Glutamatergic neuron (in vitro differentiated cells): ENCODE measurements at regions not wholly inside any gene's neighbourhood (a gene's known extent, or its start where the extent isn't known, plus 50 kb on each side); places are given as distances from the start of the nearest gene placed in this dataset.

Source experiments
- DNase-seq: peaks from one replicate; pipeline ENCODE4 v3.0.0; 2022
- H3K27ac Mint-ChIP-seq: one replicate; pipeline ENCODE4 v1.8.0; 2020; ENCODE audit warnings: mild to moderate bottlenecking, mixed read lengths, inconsistent platforms; ENCODE audit not compliant: unreplicated experiment
- H3K27me3 Mint-ChIP-seq: one replicate; pipeline ENCODE4 v1.8.0; 2020; ENCODE audit warnings: mild to moderate bottlenecking, moderate library complexity, mixed read lengths, inconsistent platforms; ENCODE audit not compliant: unreplicated experiment
- H3K36me3 Mint-ChIP-seq: one replicate; pipeline ENCODE4 v1.8.0; 2020; ENCODE audit warnings: mild to moderate bottlenecking, mixed read lengths, inconsistent platforms; ENCODE audit not compliant: unreplicated experiment
- H3K4me1 Mint-ChIP-seq: one replicate; pipeline ENCODE4 v1.8.0; 2020; ENCODE audit warnings: mild to moderate bottlenecking, low read depth, mixed read lengths, inconsistent platforms; ENCODE audit not compliant: unreplicated experiment
- H3K4me3 Mint-ChIP-seq: one replicate; pipeline ENCODE4 v1.8.0; 2020; ENCODE audit warnings: mild to moderate bottlenecking, mixed read lengths, inconsistent platforms; ENCODE audit not compliant: unreplicated experiment
- H3K9me3 Mint-ChIP-seq: one replicate; pipeline ENCODE4 v1.8.0; 2020; ENCODE audit warnings: mild to moderate bottlenecking, moderate library complexity, mixed read lengths, inconsistent platforms; ENCODE audit not compliant: unreplicated experiment
- TF ChIP-seq, protein P1 (sequence below): fragments of 200-600 bp; sonication (generic); IDR thresholded peaks from one replicate; pipeline ENCODE4 v1.5.0; 2021; ENCODE audit not compliant: partially characterized antibody, unreplicated experiment

DNA sequence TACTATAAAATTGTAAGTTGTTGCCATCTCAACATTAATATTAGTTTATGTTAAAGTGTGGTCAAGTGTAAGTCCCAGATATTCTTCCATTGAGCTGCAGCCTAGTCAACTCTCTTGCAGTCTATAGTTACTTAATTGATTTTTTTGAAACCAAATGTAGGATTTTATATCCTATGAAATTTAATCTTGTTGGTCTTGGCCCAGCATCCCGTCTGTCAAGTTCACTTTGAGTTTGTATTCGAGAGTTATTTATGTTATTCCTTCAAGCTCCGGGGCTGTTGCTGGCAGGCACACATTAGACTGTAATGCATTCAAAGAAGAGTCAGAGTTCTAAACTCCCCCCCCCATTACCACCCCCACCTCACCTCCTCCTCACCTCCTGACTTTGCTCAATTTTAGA is 71.0 kb upstream of the SPACA1 start:
- Mint-ChIP-seq H3K27ac (no peak overlapping the region), H3K9me3 (peaks cover 1% of the 10 kb centered on the region), H3K36me3 (no peaks in the 10 kb centered on the region), H3K27me3 (no peaks in the 10 kb centered on the region), H3K4me1 (no peaks in the 10 kb centered on the region), H3K4me3 (no peak overlapping the region)
- DNase-seq, result no peak
- TF ChIP-seq, protein P1, sequence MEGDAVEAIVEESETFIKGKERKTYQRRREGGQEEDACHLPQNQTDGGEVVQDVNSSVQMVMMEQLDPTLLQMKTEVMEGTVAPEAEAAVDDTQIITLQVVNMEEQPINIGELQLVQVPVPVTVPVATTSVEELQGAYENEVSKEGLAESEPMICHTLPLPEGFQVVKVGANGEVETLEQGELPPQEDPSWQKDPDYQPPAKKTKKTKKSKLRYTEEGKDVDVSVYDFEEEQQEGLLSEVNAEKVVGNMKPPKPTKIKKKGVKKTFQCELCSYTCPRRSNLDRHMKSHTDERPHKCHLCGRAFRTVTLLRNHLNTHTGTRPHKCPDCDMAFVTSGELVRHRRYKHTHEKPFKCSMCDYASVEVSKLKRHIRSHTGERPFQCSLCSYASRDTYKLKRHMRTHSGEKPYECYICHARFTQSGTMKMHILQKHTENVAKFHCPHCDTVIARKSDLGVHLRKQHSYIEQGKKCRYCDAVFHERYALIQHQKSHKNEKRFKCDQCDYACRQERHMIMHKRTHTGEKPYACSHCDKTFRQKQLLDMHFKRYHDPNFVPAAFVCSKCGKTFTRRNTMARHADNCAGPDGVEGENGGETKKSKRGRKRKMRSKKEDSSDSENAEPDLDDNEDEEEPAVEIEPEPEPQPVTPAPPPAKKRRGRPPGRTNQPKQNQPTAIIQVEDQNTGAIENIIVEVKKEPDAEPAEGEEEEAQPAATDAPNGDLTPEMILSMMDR, result no peak

DNA sequence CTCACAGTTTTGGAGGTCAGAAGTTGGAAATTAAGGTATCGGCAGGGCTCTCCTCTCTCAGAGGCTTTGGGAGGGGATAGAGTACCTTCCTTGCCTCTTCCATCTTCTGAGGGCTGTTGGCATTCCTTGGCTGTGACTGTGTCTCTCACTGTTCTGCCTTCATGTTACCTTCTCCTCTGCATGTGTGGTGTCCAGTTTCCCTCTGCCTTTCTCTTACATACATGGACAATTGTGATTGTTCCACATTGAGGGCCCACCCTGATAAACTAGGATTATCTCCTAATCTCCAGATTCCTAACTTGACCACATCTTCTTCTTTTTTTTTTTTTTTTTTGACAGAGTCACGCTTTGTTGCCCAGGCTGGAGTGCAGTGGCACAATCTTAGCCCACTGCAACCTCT is 72.1 kb upstream of the SPACA1 start:
- TF ChIP-seq, protein P1, result no peak
- Mint-ChIP-seq H3K9me3 (peaks cover 1% of the 10 kb centered on the region), H3K27me3 (no peaks in the 10 kb centered on the region), H3K36me3 (no peaks in the 10 kb centered on the region), H3K4me3 (no peak overlapping the region), H3K27ac (no peak overlapping the region), H3K4me1 (no peaks in the 10 kb centered on the region)
- no peak for DNase-seq

DNA sequence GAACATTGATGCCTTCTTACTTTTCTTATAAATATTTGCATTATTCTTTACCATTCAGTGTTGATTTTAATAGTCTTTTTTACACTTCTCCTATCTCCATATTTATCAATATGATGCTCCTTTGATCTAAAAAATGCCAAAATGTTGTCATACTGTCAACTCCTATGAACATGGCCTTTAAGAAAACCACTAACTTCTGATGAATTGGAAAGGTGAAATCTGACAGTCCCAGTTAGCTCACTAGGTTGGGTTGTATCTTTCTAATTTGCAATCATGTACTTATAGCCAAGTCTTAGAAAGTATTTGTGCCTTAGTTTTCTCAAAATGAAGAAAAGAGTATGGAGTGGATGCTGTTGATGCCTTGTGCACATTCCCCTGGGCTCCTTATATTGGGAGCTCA is 75.4 kb upstream of the SPACA1 start:
- no peaks in the 10 kb centered on the region for H3K4me1 Mint-ChIP-seq
- DNase-seq, result no peak

DNA sequence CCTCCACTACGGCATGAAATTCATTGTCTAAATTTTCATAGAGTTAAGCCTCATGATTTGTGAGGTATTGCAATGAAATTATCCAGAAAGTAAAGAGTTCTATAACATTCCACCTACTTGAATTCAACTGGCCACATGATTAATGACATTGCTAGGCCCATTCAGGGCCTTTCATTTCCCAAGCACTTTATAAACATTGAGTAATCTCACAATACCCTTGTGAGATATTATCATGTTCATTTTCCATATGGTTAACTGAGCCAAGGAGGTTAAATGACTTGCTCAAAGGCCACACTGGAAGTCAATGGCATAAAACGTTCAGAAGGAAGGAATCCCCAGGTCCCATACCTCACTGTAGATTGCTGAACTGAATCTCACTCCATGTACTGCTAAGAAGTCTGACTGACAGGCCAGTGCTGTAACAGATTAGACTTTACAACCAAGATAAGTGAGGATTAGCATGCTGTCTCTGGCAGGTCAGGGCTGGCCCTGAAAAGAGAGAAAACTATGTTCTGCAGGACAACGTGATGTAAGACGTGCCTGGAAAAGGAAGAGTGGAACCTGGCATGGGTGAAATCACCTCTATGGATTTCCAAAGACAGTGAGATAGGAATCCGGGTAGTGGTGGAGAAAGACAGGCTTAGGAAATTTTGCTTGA is 75.9 kb upstream of the SPACA1 start:
- Mint-ChIP-seq H3K27ac (no peak overlapping the region), H3K27me3 (no peaks in the 10 kb centered on the region), H3K4me1 (peaks cover 3% of the 10 kb centered on the region), H3K9me3 (peaks cover 1% of the 10 kb centered on the region), H3K4me3 (no peak overlapping the region), H3K36me3 (no peaks in the 10 kb centered on the region)
- TF ChIP-seq, protein P1, result no peak
- DNase-seq, result no peak

More for the DNA sequence above, 75.4 kb upstream of the SPACA1 start:
- Mint-ChIP-seq H3K36me3 (no peaks in the 10 kb centered on the region), H3K27ac (no peak overlapping the region), H3K27me3 (no peaks in the 10 kb centered on the region), H3K9me3 (peaks cover 1% of the 10 kb centered on the region), H3K4me3 (no peak overlapping the region)
- TF ChIP-seq, protein P1, result no peak

DNA sequence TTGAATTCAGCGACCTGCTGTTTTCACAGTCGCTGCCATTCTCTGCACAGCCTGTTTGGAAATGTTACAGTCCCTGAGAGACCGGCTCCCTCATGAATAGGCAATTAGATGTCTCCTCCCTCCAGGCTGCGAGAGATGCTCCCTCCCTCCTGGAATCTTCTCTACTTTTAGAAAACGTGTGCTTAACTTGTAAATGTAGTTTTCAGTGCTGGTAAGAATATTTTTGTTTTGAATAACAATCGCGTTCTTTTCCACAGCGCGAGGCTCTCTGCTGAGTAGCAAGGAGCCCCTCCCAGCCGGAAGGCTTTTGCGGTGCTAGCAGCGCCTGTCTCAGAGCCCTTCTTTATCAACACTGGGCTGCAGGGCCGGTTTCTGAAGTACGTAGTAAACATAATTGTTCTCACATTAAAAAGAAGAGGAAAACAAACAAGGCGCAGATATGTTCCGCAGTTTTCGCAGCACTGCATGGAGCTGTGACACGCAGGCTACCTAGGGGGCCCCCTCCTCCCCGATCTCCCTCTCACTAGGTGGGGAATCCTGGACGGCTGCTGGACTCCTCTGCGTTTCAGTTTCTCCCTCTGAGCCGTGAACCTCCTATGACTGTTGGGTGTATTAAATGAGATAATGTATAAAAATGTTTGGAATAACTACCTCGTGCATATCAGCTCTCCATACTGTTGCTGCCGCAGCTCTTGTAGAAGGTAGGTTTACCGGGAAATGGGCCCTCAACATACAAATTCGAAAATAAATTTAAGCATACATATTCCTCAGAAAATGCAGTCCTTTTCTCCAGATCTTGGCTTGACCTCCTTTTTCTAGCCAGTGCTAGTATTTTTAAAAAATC is 79.0 kb upstream of the SPACA1 start:
- Mint-ChIP-seq H3K27ac (no peak overlapping the region), H3K27me3 (no peaks in the 10 kb centered on the region), H3K4me3 (no peak overlapping the region), H3K4me1 (peaks cover 6% of the 10 kb centered on the region), H3K36me3 (peaks cover 5% of the 10 kb centered on the region), H3K9me3 (peaks cover 1% of the 10 kb centered on the region)
- DNase-seq, result peak; percentile 50
- TF ChIP-seq, protein P1, result no peak
